ENCODE measurements at regions not wholly inside any gene's neighbourhood (a gene's known extent, or its start where the extent isn't known, plus 50 kb on each side); places are given as distances from the start of the nearest gene placed in this dataset.

DNA sequence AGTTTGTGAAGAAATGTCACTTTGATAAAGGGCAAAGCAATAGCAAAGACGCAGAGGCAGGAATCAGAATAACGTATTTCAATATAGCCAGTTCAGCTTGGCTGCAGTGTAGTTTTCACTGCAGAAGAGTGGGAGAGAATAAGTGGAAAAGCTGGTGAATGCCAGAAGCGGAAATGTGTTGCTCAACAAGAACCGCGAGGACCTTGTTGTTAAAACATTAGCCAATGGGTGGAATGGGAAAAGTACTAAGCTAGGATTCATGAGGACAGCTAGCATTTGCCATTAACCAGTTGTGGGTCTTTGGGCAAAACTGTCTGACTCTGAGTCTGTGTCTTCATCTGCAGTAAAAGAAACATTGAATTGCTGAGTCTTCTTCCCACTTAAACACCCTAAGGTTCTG is 292.9 kb upstream of the GRIP1 start:
- Histone ChIP-seq H3K4me3 (no peak overlapping the region), H3K36me3 (0 out of 22 replicates have a peak, but pooled peaks cover 0 to 5% (median 0%) of the 10 kb centered on the region in 11 experiments), H3K4me2 (no peak overlapping the region), H3K9ac (no peak overlapping the region), H3K9me3 (replicated peaks in 1 of 11) (no peaks in the 10 kb centered on the region), H4K20me1 (no peaks in the 10 kb centered on the region), H3K27me3 (no peaks in the 10 kb centered on the region), H3K27ac (no peak overlapping the region), H3K4me1 (peaks cover 0 to 6% (median under 1%) of the 10 kb centered on the region in 10 experiments; a peak in 10 of 20 replicates)
- no peak for TF ChIP-seq Cebpa-rat (IDR thresholded peaks at IDR 0.05)

DNA sequence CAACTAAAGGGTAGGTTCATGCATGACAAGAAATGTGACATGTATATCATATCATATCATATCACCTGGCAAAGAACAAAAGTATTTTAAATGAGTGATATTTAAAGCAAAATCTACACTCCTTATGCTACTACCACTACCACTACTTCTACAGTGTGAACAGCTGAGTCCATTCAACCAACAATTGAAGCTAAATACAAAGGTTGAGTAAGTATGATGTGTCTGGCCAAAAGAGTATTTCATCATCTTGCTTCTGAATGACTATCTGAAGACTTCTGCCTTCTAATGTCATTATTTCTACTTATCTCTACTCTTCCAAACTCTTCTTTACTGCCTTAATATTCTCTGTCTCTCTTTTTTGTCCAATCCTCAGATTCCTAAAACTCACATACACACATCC is 292.6 kb upstream of the CAND1 start:
- Histone ChIP-seq H3K9ac (no peak overlapping the region), H3K36me3 (0 out of 22 replicates have a peak, but pooled peaks cover 0 to 5% (median 0%) of the 10 kb centered on the region in 11 experiments), H3K9me3 (replicated peaks in 1 of 11) (no peaks in the 10 kb centered on the region), H3K4me3 (no peak overlapping the region), H3K27ac (no peak overlapping the region), H3K27me3 (no peaks in the 10 kb centered on the region), H4K20me1 (no peaks in the 10 kb centered on the region), H3K4me1 (peaks cover 0 to 8% (median 5%) of the 10 kb centered on the region in 10 experiments; a peak in 6 of 20 replicates), H3K4me2 (no peak overlapping the region)
- TF ChIP-seq Cebpa-rat (IDR thresholded peaks at IDR 0.05) = no peak

GRCh38 chr12:66978802-66979201 is 290.4 kb upstream of the CAND1 start:
- peaks cover 0 to 13% (median 5%) of the 10 kb centered on the region in 10 experiments; a peak in 7 of 20 replicates for H3K4me1 ChIP-seq
- H3K9me3 ChIP-seq (replicated peaks in 1 of 11) = peaks cover 0 to 8% (median 0%) of the 10 kb centered on the region in 11 experiments; a peak in 3 of 22 replicates
- no peak overlapping the region for H3K4me3 ChIP-seq
- H3K36me3 ChIP-seq = peaks cover 0 to 5% (median 0%) of the 10 kb centered on the region in 11 experiments; a peak in 1 of 22 replicates
- no peaks in the 10 kb centered on the region for H3K27me3 ChIP-seq
- no peak overlapping the region for H3K9ac ChIP-seq
- TF ChIP-seq Cebpa-rat (IDR thresholded peaks at IDR 0.05) = no peak
- peak overlapping the region in 4 of 11 experiments; percentile 14 to 30 (median 24); a peak in 6 of 22 replicates for H3K4me2 ChIP-seq
- no peak overlapping the region for H3K27ac ChIP-seq
- H4K20me1 ChIP-seq = 0 out of 22 replicates have a peak, but pooled peaks cover 0 to 3% (median 0%) of the 10 kb centered on the region in 11 experiments

GRCh38 chr12:66979251-66979650 is 289.9 kb upstream of the CAND1 start:
- Histone ChIP-seq H4K20me1 (0 out of 22 replicates have a peak, but pooled peaks cover 0 to 3% (median 0%) of the 10 kb centered on the region in 11 experiments), H3K27ac (no peak overlapping the region), H3K9ac (no peak overlapping the region), H3K9me3 (replicated peaks in 1 of 11) (peaks cover 0 to 8% (median 0%) of the 10 kb centered on the region in 11 experiments; a peak in 3 of 22 replicates), H3K4me1 (peaks cover 0 to 13% (median 5%) of the 10 kb centered on the region in 10 experiments; a peak in 7 of 20 replicates), H3K36me3 (peaks cover 0 to 5% (median 0%) of the 10 kb centered on the region in 11 experiments; a peak in 1 of 22 replicates), H3K4me3 (no peak overlapping the region), H3K27me3 (no peaks in the 10 kb centered on the region), H3K4me2 (peak overlapping the region in 1 of 11 experiments; percentile 29; a peak in 3 of 22 replicates)
- TF ChIP-seq Cebpa-rat (IDR thresholded peaks at IDR 0.05) = no peak

GRCh38 chr12:66984077-66984476 is 285.1 kb upstream of the CAND1 start:
- Histone ChIP-seq H3K27me3 (no peaks in the 10 kb centered on the region), H3K9me3 (replicated peaks in 1 of 11) (peaks cover 0 to 8% (median 0%) of the 10 kb centered on the region in 11 experiments; a peak in 3 of 22 replicates), H3K27ac (no peak overlapping the region), H3K4me3 (no peak overlapping the region), H3K4me1 (peaks cover 0 to 13% (median 0%) of the 10 kb centered on the region in 10 experiments; a peak in 4 of 20 replicates), H4K20me1 (0 out of 22 replicates have a peak, but pooled peaks cover 0 to 3% (median 0%) of the 10 kb centered on the region in 11 experiments), H3K36me3 (no peaks in the 10 kb centered on the region; a peak in 1 of 22 replicates), H3K4me2 (no peak overlapping the region), H3K9ac (no peak overlapping the region)
- no peak for TF ChIP-seq Cebpa-rat (IDR thresholded peaks at IDR 0.05)

- Histone ChIP-seq H3K9ac (no peak overlapping the region), H3K4me1 (peaks cover 0 to 13% (median 0%) of the 10 kb centered on the region in 10 experiments; a peak in 2 of 20 replicates), H3K4me2 (no peak overlapping the region), H3K36me3 (no peaks in the 10 kb centered on the region; a peak in 1 of 22 replicates), H3K9me3 (replicated peaks in 1 of 11) (peaks cover 0 to 8% (median 0%) of the 10 kb centered on the region in 11 experiments; a peak in 3 of 22 replicates), H4K20me1 (0 out of 22 replicates have a peak, but pooled peaks cover 0 to 3% (median 0%) of the 10 kb centered on the region in 11 experiments), H3K27me3 (no peaks in the 10 kb centered on the region), H3K27ac (no peak overlapping the region), H3K4me3 (no peak overlapping the region)
- TF ChIP-seq Cebpa-rat (IDR thresholded peaks at IDR 0.05) = no peak
Observed at GRCh38 chr12:66984962-66985361, 284.2 kb upstream of the CAND1 start.

DNA sequence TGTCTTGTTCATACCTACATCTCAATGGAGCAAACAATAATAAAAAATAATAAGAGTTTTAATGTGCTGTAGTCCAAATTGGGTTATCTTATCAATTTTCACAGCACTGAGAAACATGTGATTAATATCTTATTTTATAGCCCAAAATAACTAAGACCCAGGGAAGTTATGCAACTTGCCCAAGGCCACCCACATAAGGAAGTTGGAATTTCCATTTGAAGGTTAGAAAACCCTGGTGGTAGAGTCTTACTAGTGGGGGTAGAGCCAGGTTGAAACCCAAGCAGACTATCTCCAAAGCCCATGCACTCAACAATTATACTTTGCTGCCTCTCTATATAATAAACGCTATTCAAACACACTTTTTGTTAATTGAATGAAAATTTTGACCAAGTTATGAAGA is 270.0 kb upstream of the CAND1 start:
- H3K27ac ChIP-seq = no peak overlapping the region
- TF ChIP-seq Cebpa-rat (IDR thresholded peaks at IDR 0.05) = no peak
- H4K20me1 ChIP-seq = no peaks in the 10 kb centered on the region; a peak in 2 of 22 replicates
- H3K36me3 ChIP-seq = no peaks in the 10 kb centered on the region
- H3K4me1 ChIP-seq = peaks cover 0 to 21% (median 9%) of the 10 kb centered on the region in 10 experiments; a peak in 12 of 20 replicates
- peaks cover 0 to 10% (median 0%) of the 10 kb centered on the region in 11 experiments; a peak in 2 of 22 replicates for H3K9me3 ChIP-seq (replicated peaks in 1 of 11)
- peak overlapping the region in 8 of 11 experiments; percentile 10 to 54 (median 44); a peak in 11 of 22 replicates for H3K4me2 ChIP-seq
- no peaks in the 10 kb centered on the region for H3K27me3 ChIP-seq
- H3K9ac ChIP-seq = no peak overlapping the region
- no peak overlapping the region for H3K4me3 ChIP-seq

GRCh38 chr12:67001251-67001650 is 267.9 kb upstream of the CAND1 start:
- no peak overlapping the region for H3K4me3 ChIP-seq
- H3K36me3 ChIP-seq = no peaks in the 10 kb centered on the region
- H4K20me1 ChIP-seq = no peaks in the 10 kb centered on the region; a peak in 2 of 22 replicates
- H3K9ac ChIP-seq = no peak overlapping the region
- no peaks in the 10 kb centered on the region for H3K27me3 ChIP-seq
- no peak for TF ChIP-seq Cebpa-rat (IDR thresholded peaks at IDR 0.05)
- H3K9me3 ChIP-seq (replicated peaks in 1 of 11) = peaks cover 0 to 10% (median 0%) of the 10 kb centered on the region in 11 experiments; a peak in 2 of 22 replicates
- H3K27ac ChIP-seq = no peak overlapping the region
- H3K4me2 ChIP-seq = no peak overlapping the region
- peaks cover 0 to 21% (median 9%) of the 10 kb centered on the region in 10 experiments; a peak in 12 of 20 replicates for H3K4me1 ChIP-seq

DNA sequence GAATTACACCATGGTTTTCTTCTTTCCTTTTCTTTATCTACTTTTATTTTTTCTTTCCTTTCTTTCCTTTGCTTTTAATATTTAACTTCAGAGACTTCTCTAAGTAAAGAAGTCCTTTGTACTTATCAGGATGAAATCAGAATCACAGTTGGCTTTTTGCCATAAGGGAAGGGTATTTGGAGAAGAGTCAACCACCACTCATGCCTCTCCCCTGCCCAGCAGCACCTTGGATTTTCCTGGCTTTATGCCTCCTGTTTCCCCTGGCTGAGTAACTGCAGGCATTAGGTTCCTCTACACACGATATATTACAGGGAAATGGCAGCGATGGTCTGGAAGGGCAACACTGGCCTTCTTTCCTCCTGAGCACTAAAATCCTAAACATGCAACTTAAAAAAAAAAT is 266.4 kb upstream of the CAND1 start:
- peaks cover 0 to 5% (median 0%) of the 10 kb centered on the region in 11 experiments; a peak in 2 of 22 replicates for H3K9me3 ChIP-seq (replicated peaks in 1 of 11)
- no peaks in the 10 kb centered on the region for H3K36me3 ChIP-seq
- no peak overlapping the region for H3K27ac ChIP-seq
- no peak overlapping the region for H3K9ac ChIP-seq
- no peak for TF ChIP-seq Cebpa-rat (IDR thresholded peaks at IDR 0.05)
- no peak overlapping the region for H3K4me3 ChIP-seq
- no peaks in the 10 kb centered on the region for H3K27me3 ChIP-seq
- no peak overlapping the region for H3K4me2 ChIP-seq
- H4K20me1 ChIP-seq = no peaks in the 10 kb centered on the region; a peak in 2 of 22 replicates
- H3K4me1 ChIP-seq = peaks cover 9 to 23% (median 18%) of the 10 kb centered on the region in 10 experiments; a peak in 19 of 20 replicates
